Pancreas (tissue), 10 donors: ENCODE measurements at regions not wholly inside any gene's neighbourhood (a gene's known extent, or its start where the extent isn't known, plus 50 kb on each side); places are given as distances from the start of the nearest gene placed in this dataset.
"Not testable (repeated sequence)": the region's sequence is repeated elsewhere in the genome, so short reads cannot be mapped to it uniquely, and the experiment has no call there.

Experiments
- ATAC-seq, 4 donors: fragments of 200-7000 bp; cut with Tn5 transposase; one replicate each; pipeline versions ENCODE4 v1.8.0 to v1.9.1; 2020; ENCODE audit warnings: mild to moderate bottlenecking in 4 of 4, moderate library complexity in 4 of 4
- DNase-seq, 6 donors: peaks; one replicate each; pipeline ENCODE4 v3.0.0-alpha.2; 2020
- FAIRE-seq: peaks from 2 replicates; lab custom pipeline; 2012; peaks lifted over from hg19 to GRCh38; lab: Jason Lieb, UNC
- H3K27ac ChIP-seq, 4 donors: fragments of 200-600 bp; sonication (generic); 1 replicate in 3 of 4; 2 replicates in 1 of 4; pipeline versions ENCODE4 v1.5.0 to v1.8.0; 2020
- H3K27me3 ChIP-seq, 4 donors: fragments of 200-600 bp; one replicate each; pipeline ENCODE4 v1.8.0; 2021
- H3K36me3 ChIP-seq, 3 donors: fragments of 200-600 bp; sonication (generic) in 1 of 3; one replicate each; pipeline versions ENCODE4 v1.5.0 to v1.8.0; 2020 to 2021
- H3K4me1 ChIP-seq, 3 donors: fragments of 200-600 bp; one replicate each; pipeline ENCODE4 v1.8.0; 2021
- H3K4me3 ChIP-seq, 4 donors: fragments of 200-600 bp; sonication (generic) in 2 of 4; one replicate each; pipeline versions ENCODE4 v1.5.0 to v1.8.0; 2020 to 2021
- H3K9me3 ChIP-seq, 4 donors: fragments of 200-600 bp; one replicate each; pipeline ENCODE4 v1.8.0; 2021
- WGBS, 2 donors: extraction: QIAGEN DNeasy Blood & Tissue Kit; methylation state at CpG; one replicate each; pipeline ENCODE4 v1.1.7; 2013; 5-methylcytosine and 5-hydroxymethylcytosine counted together
- intact Hi-C, 3 donors: fragments of 100-400 bp; cut with DNase I; formaldehyde crosslinking; loops; one replicate each; pipeline versions ENCODE4 v1.11.1 to v1.14.2; 2022
- TF ChIP-seq, protein P1 (sequence below), 4 donors: fragments of 200-600 bp; sonication (generic) in 3 of 4; IDR thresholded peaks; one replicate each; pipeline versions ENCODE4 v1.5.0 to v1.8.0; 2021; ENCODE audit warnings: antibody characterized with exemption in 4 of 4
- donor health status: healthy with polysubstance abuse.
- donor health status: DM: no; HTN: no; CAD: no; lungs with moderate emphysema.
- donor health status: DM: no; HTN: no; CAD: no.
- donor health status: control.
- donor health status: control.
- donor health status: Bipolar disorder and iron deficiency.
- donor health status: DM: yes; HTN: yes; CAD: no.
- donor health status: DM: no; HTN: no; CAD: no.
- donor health status: DM: no; HTN: no; CAD: no.
- donor health status: DM: yes; HTN: yes; CAD: no.

GRCh38 chr22:46031965-46032851 lies 55.2 kb upstream of the WNT7B start:
- no peak overlapping the region for H3K4me3 ChIP-seq
- no peaks in the 10 kb centered on the region for H3K27me3 ChIP-seq
- H3K27ac ChIP-seq: no peak overlapping the region
- 78 to 81% methylated on average over 13 of the region's 13 CpGs for WGBS, 2 donors
- TF ChIP-seq, protein P1, sequence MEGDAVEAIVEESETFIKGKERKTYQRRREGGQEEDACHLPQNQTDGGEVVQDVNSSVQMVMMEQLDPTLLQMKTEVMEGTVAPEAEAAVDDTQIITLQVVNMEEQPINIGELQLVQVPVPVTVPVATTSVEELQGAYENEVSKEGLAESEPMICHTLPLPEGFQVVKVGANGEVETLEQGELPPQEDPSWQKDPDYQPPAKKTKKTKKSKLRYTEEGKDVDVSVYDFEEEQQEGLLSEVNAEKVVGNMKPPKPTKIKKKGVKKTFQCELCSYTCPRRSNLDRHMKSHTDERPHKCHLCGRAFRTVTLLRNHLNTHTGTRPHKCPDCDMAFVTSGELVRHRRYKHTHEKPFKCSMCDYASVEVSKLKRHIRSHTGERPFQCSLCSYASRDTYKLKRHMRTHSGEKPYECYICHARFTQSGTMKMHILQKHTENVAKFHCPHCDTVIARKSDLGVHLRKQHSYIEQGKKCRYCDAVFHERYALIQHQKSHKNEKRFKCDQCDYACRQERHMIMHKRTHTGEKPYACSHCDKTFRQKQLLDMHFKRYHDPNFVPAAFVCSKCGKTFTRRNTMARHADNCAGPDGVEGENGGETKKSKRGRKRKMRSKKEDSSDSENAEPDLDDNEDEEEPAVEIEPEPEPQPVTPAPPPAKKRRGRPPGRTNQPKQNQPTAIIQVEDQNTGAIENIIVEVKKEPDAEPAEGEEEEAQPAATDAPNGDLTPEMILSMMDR (IDR thresholded peaks at IDR 0.05): no peak
- DNase-seq (peak; percentile 11 to 57 (median 34)), FAIRE-seq (no peak), ATAC-seq (no peak)
- no peaks in the 10 kb centered on the region for H3K36me3 ChIP-seq
- peaks cover 7 to 14% (median 10%) of the 10 kb centered on the region in 3 donors for H3K4me1 ChIP-seq
- intact Hi-C loops: no loop called here
- H3K9me3 ChIP-seq: no peaks in the 10 kb centered on the region

GRCh38 chr22:46033256-46034200 lies 56.6 kb upstream of the WNT7B start:
- TF ChIP-seq, protein P1 (IDR thresholded peaks at IDR 0.05): no peak
- Histone ChIP-seq H3K27me3 (no peaks in the 10 kb centered on the region), H3K9me3 (no peaks in the 10 kb centered on the region), H3K4me3 (no peak overlapping the region), H3K4me1 (peaks cover 9 to 14% (median 10%) of the 10 kb centered on the region in 3 donors), H3K27ac (no peak overlapping the region), H3K36me3 (no peaks in the 10 kb centered on the region)
- peak in 3 of 6 donors; percentile 14 to 53 (median 20) for DNase-seq
- no peak for ATAC-seq
- intact Hi-C loops: no loop called here
- WGBS, 2 donors: 61 to 72% methylated on average over 11 of the region's 11 CpGs
- FAIRE-seq: no peak

- H3K27me3 ChIP-seq, H3K9me3 ChIP-seq, H3K36me3 ChIP-seq, FAIRE-seq, H3K4me3 ChIP-seq, intact Hi-C loops, H3K27ac ChIP-seq, ATAC-seq: not testable (repeated sequence)
- 88 to 94% methylated on average over 5 of the region's 5 CpGs for WGBS, 2 donors
- H3K4me1 ChIP-seq: peaks cover 10 to 20% (median 16%) of the 10 kb centered on the region in 3 donors
- DNase-seq: peak in 4 of 6 donors; percentile 13 to 27 (median 14)
Observed at GRCh38 chr22:46034480-46034879, 57.5 kb upstream of the WNT7B start.

DNA sequence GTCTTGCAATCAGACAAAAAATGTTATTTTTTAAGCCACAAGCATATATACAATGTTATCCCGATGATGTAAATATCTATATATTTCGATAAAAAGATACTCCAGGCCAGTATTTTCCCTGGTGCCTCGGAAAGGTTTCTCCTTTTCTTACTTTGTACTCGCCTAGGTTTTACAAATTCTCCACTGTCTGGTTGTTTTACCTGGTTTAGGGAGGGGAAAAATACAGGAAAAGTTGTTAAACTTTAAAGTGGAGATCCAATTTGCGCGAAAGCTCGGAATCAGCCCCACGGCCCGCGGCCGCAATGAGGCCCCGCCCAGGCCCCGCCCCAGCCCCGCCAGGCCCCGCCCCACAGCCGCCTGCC lies 58.4 kb upstream of the WNT7B start:
- peak overlapping the region; percentile 49 to 83 (median 59) for H3K27ac ChIP-seq
- intact Hi-C loops: no loop called here
- peaks cover 19 to 27% (median 24%) of the 10 kb centered on the region in 3 donors for H3K4me1 ChIP-seq
- peak overlapping the region in 3 of 4 donors; percentile 16 to 37 (median 37) for H3K4me3 ChIP-seq
- TF ChIP-seq, protein P1 (IDR thresholded peaks at IDR 0.05): no peak
- H3K9me3 ChIP-seq: no peaks in the 10 kb centered on the region
- WGBS, 2 donors: 1 to 2% methylated on average over 15 to 16 of the region's 16 CpGs
- ATAC-seq: no peak
- DNase-seq: no peak
- FAIRE-seq: peak; percentile 70
- no peaks in the 10 kb centered on the region for H3K27me3 ChIP-seq
- H3K36me3 ChIP-seq: no peaks in the 10 kb centered on the region
